Tibial nerve (tissue), 4 donors: ENCODE measurements at regions not wholly inside any gene's neighbourhood (a gene's known extent, or its start where the extent isn't known, plus 50 kb on each side); places are given as distances from the start of the nearest gene placed in this dataset.

Source experiments
- EP300 ChIP-seq, 2 donors: sonication (generic); formaldehyde crosslinking; IDR thresholded peaks; one replicate each; pipeline ENCODE4 v1.6.1; 2017; ENCODE audit warnings: antibody characterized with exemption in 2 of 2, mild to moderate bottlenecking in 1 of 2
- POLR2A ChIP-seq, 2 donors: fragments of 450-650 bp; IDR thresholded peaks; one replicate each; pipeline ENCODE4 v1.6.1; 2017; ENCODE audit warnings: antibody characterized with exemption in 2 of 2, mild to moderate bottlenecking in 2 of 2, moderate library complexity in 2 of 2
- TF ChIP-seq, protein P1 (sequence below), 5 experiments: fragments of 200-600 bp in 3 of 5; fragments of 450-650 bp in 2 of 5; sonication (generic) in 3 of 5; IDR thresholded peaks; one replicate each; pipeline ENCODE4 v1.5.1; 2016 to 2019; ENCODE audit warnings: antibody characterized with exemption in 5 of 5, mild to moderate bottlenecking in 3 of 5, moderate library complexity in 2 of 5

- TF ChIP-seq POLR2A (IDR thresholded peaks at IDR 0.05) (no peak), EP300 (IDR thresholded peaks at IDR 0.05) (peak; percentile 81 to 90)
- TF ChIP-seq, protein P1, sequence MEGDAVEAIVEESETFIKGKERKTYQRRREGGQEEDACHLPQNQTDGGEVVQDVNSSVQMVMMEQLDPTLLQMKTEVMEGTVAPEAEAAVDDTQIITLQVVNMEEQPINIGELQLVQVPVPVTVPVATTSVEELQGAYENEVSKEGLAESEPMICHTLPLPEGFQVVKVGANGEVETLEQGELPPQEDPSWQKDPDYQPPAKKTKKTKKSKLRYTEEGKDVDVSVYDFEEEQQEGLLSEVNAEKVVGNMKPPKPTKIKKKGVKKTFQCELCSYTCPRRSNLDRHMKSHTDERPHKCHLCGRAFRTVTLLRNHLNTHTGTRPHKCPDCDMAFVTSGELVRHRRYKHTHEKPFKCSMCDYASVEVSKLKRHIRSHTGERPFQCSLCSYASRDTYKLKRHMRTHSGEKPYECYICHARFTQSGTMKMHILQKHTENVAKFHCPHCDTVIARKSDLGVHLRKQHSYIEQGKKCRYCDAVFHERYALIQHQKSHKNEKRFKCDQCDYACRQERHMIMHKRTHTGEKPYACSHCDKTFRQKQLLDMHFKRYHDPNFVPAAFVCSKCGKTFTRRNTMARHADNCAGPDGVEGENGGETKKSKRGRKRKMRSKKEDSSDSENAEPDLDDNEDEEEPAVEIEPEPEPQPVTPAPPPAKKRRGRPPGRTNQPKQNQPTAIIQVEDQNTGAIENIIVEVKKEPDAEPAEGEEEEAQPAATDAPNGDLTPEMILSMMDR (IDR thresholded peaks at IDR 0.05) = peak in 1 of 5 experiments; percentile 21
Observed at GRCh38 chr1:182304627-182305026, 87.0 kb downstream of the GLUL start.
